HCT116 (cell line): ENCODE measurements at regions not wholly inside any gene's neighbourhood (a gene's known extent, or its start where the extent isn't known, plus 50 kb on each side); places are given as distances from the start of the nearest gene placed in this dataset.

Experiments used
- ATAC-seq: fragments of 200-7000 bp; cut with Tn5 transposase; 2 replicates; pipeline ENCODE4 v1.9.1; 2020; ENCODE audit warnings: mild to moderate bottlenecking, moderate library complexity
- BruUV-seq: library from RNA; stranded (reverse); fragments of 400-500 nt; replicated peaks from 2 replicates; lab custom pipeline; 2021; lab: Mats Ljungman, UMichigan
- CTCF ChIA-PET: fragments of 300-600 bp; sonication (Branson Sonifier 250); formaldehyde crosslinking; loops from one replicate; lab custom pipeline; 2021; ENCODE audit warnings: antibody characterized with exemption; lab: Charles Lee
- POLR2A ChIA-PET: fragments of 300-600, 350-600 bp; sonication (Branson Sonifier 250); formaldehyde crosslinking; loops from one replicate; lab custom pipeline; 2021; ENCODE audit warnings: antibody characterized with exemption; lab: Charles Lee
- RAD21 ChIA-PET, 2 experiments: fragments of 300-600 bp; sonication (Branson Sonifier 250); formaldehyde crosslinking; loops; one replicate each; lab custom pipeline; 2023; ENCODE audit warnings: low total read pairs in 2 of 2; ENCODE audit not compliant: uncharacterized antibody in 2 of 2, unreplicated experiment in 2 of 2, low non-redundant PET in 1 of 2; lab: Charles Lee
- DNase-seq: peaks from one replicate; pipeline ENCODE4 v3.0.0-alpha.2; 2010; ENCODE audit warnings: low read depth, low spot score
- H2AFZ ChIP-seq: fragments of 200-600 bp; shearing (Covaris generic), sonication (generic); 2 replicates; pipeline ENCODE4 v1.6.1; 2017; ENCODE audit warnings: low read depth, mixed run types, mixed read lengths, antibody characterized with exemption, low read length; ENCODE audit not compliant: poor library complexity, severe bottlenecking
- H3K27ac ChIP-seq: 2 replicates; pipeline ENCODE4 v1.5.1; 2012; ENCODE audit warnings: low read depth, low read length
- H3K27me3 ChIP-seq: fragments of 200-600 bp; sonication (generic); 2 replicates; pipeline ENCODE4 v1.6.1; 2016; ENCODE audit warnings: mixed run types, low read length, mixed read lengths; ENCODE audit not compliant: insufficient read depth
- H3K36me3 ChIP-seq, 2 experiments: fragments of 200-500 bp in 1 of 2; fragments of 200-600 bp in 1 of 2; sonication (Bioruptor generic) in 1 of 2; sonication (generic) in 1 of 2; 2 replicates each; pipeline versions ENCODE4 v1.5.1 to v1.6.1; 2014 to 2016; ENCODE audit warnings: low read length in 2 of 2, inconsistent platforms in 1 of 2, mixed read lengths in 1 of 2, mixed run types in 1 of 2; ENCODE audit not compliant: insufficient read depth in 2 of 2, control insufficient read depth in 1 of 2
- H3K4me1 ChIP-seq, 2 experiments: fragments of 200-600 bp in 1 of 2; sonication (generic) in 1 of 2; 2 replicates each; pipeline versions ENCODE4 v1.5.1 to v1.6.1; 2012 to 2017; ENCODE audit warnings: low read length in 2 of 2, inconsistent platforms in 1 of 2, mild to moderate bottlenecking in 1 of 2, mixed read lengths in 1 of 2, mixed run types in 1 of 2, moderate library complexity in 1 of 2; ENCODE audit not compliant: insufficient read depth in 2 of 2, control insufficient read depth in 1 of 2
- H3K4me2 ChIP-seq: fragments of 200-600 bp; sonication (generic); 2 replicates; pipeline ENCODE4 v1.6.1; 2017; ENCODE audit warnings: mixed run types, low read length, mixed read lengths
- H3K4me3 ChIP-seq, 2 experiments: fragments of 200-600 bp in 1 of 2; sonication (generic) in 1 of 2; replicated peaks in 1 of 2; 2 replicates each; pipeline ENCODE4 v1.5.1; 2011 to 2016; ENCODE audit warnings: low read length in 2 of 2, control low read depth in 1 of 2, low read depth in 1 of 2, mild to moderate bottlenecking in 1 of 2, mixed read lengths in 1 of 2, mixed run types in 1 of 2
- H3K79me2 ChIP-seq: fragments of 200-600 bp; sonication (generic); 2 replicates; pipeline ENCODE4 v1.6.1; 2017; ENCODE audit warnings: mild to moderate bottlenecking, mixed run types, low read length, moderate library complexity, mixed read lengths; ENCODE audit not compliant: insufficient read depth
- H3K9ac ChIP-seq: fragments of 200-600 bp; sonication (generic); 2 replicates; pipeline ENCODE4 v1.6.1; 2016; ENCODE audit warnings: low read length, mixed read lengths
- H3K9me2 ChIP-seq: fragments of 200-600 bp; sonication (generic), shearing (Covaris generic); 2 replicates; pipeline ENCODE4 v1.6.1; 2017; ENCODE audit warnings: mixed run types, mild to moderate bottlenecking, moderate library complexity; ENCODE audit not compliant: insufficient read depth
- H3K9me3 ChIP-seq, 2 experiments: fragments of 200-500 bp in 1 of 2; fragments of 200-600 bp in 1 of 2; sonication (Bioruptor generic) in 1 of 2; sonication (generic) in 1 of 2; 2 replicates each; pipeline ENCODE4 v1.6.1; 2014 to 2017; ENCODE audit warnings: low read length in 2 of 2, mixed read lengths in 2 of 2, inconsistent platforms in 1 of 2, low read depth in 1 of 2, mild to moderate bottlenecking in 1 of 2, mixed run types in 1 of 2, moderate library complexity in 1 of 2; ENCODE audit not compliant: control insufficient read depth in 1 of 2, insufficient read depth in 1 of 2
- H4K20me1 ChIP-seq: fragments of 200-600 bp; sonication (generic), shearing (Covaris generic); 2 replicates; pipeline ENCODE4 v1.6.1; 2017; ENCODE audit warnings: mixed run types, mild to moderate bottlenecking, moderate library complexity; ENCODE audit not compliant: insufficient read depth
- CEBPB ChIP-seq: IDR thresholded peaks from 2 replicates; pipeline ENCODE4 v1.6.1; 2012; ENCODE audit warnings: low read depth
- ELF1 ChIP-seq: IDR thresholded peaks from 2 replicates; pipeline ENCODE4 v1.6.1; 2012; ENCODE audit warnings: low read depth, borderline replicate concordance
- EZH2 ChIP-seq: fragments of 200-600 bp; sonication (generic); IDR thresholded peaks from 2 replicates; pipeline ENCODE4 v1.6.1; 2017; ENCODE audit warnings: antibody characterized with exemption, mixed run types
- MAX ChIP-seq: IDR thresholded peaks from 2 replicates; pipeline ENCODE4 v1.6.1; 2012
- RAD21 ChIP-seq: IDR thresholded peaks from 2 replicates; pipeline ENCODE4 v1.6.1; 2012; ENCODE audit warnings: low read depth, mild to moderate bottlenecking
- SRF ChIP-seq: IDR thresholded peaks from 2 replicates; pipeline ENCODE4 v1.6.1; 2012; ENCODE audit warnings: low read depth
- TCF7L2 ChIP-seq: IDR thresholded peaks from 2 replicates; pipeline ENCODE4 v1.7.0; 2011; ENCODE audit warnings: borderline replicate concordance, inconsistent platforms; ENCODE audit not compliant: insufficient read depth, insufficient read length; ENCODE audit errors: extremely low read depth
- YY1 ChIP-seq: IDR thresholded peaks from 2 replicates; pipeline ENCODE4 v1.6.1; 2011; ENCODE audit warnings: low read length, low read depth, moderate library complexity, mild to moderate bottlenecking; ENCODE audit not compliant: insufficient replicate concordance; ENCODE audit errors: extremely low read depth
- ZNF274 ChIP-seq: fragments of 200-500 bp; sonication (Bioruptor generic); IDR thresholded peaks from 2 replicates; pipeline ENCODE4 v1.6.1; 2014; ENCODE audit warnings: mild to moderate bottlenecking, low read depth, low read length, inconsistent platforms
- intact Hi-C: fragments of 100-400 bp; cut with micrococcal nuclease; formaldehyde crosslinking; loops from 2 replicates; pipeline ENCODE4 v1.10.0; 2022

GRCh38 chr6:118367314-118367713, 180.8 kb upstream of the PLN start:
- no peak overlapping the region for H2AFZ ChIP-seq
- H3K9ac ChIP-seq = no peak overlapping the region
- ChIA-PET RAD21 (no interaction called here), POLR2A (no interaction called here), CTCF (no interaction called here)
- no peak overlapping the region for H3K4me2 ChIP-seq
- H3K27ac ChIP-seq = no peak overlapping the region
- H3K27me3 ChIP-seq = no peaks in the 10 kb centered on the region
- intact Hi-C loops = no loop called here
- H3K9me3 ChIP-seq = no peaks in the 10 kb centered on the region
- no peak for ATAC-seq
- BruUV-seq = no TSS peak
- no peak for DNase-seq
- no peaks in the 10 kb centered on the region for H3K79me2 ChIP-seq
- H3K4me3 ChIP-seq = no peak overlapping the region
- no peaks in the 10 kb centered on the region for H3K4me1 ChIP-seq
- no peaks in the 10 kb centered on the region for H3K36me3 ChIP-seq
- no peak for TF ChIP-seq ELF1
- no peak for TF ChIP-seq ZNF274
- TF ChIP-seq CEBPB = no peak
- no peak for TF ChIP-seq EZH2
- no peak for TF ChIP-seq YY1
- no peak for TF ChIP-seq TCF7L2
- H3K9me2 ChIP-seq = no peaks in the 10 kb centered on the region
- no peaks in the 10 kb centered on the region for H4K20me1 ChIP-seq

- ChIA-PET RAD21 (no interaction called here), POLR2A (no interaction called here), CTCF (no interaction called here)
- no peak overlapping the region for H3K4me3 ChIP-seq
- no peaks in the 10 kb centered on the region for H3K4me1 ChIP-seq
- H2AFZ ChIP-seq = no peak overlapping the region
- no peaks in the 10 kb centered on the region for H4K20me1 ChIP-seq
- no peak overlapping the region for H3K27ac ChIP-seq
- no peak overlapping the region for H3K4me2 ChIP-seq
- no TSS peak for BruUV-seq
- no peaks in the 10 kb centered on the region for H3K79me2 ChIP-seq
- no peaks in the 10 kb centered on the region for H3K27me3 ChIP-seq
- H3K36me3 ChIP-seq = no peaks in the 10 kb centered on the region
- no peak for DNase-seq
- no peak overlapping the region for H3K9ac ChIP-seq
- H3K9me2 ChIP-seq = no peaks in the 10 kb centered on the region
- H3K9me3 ChIP-seq = no peaks in the 10 kb centered on the region
- intact Hi-C loops = no loop called here
- TF ChIP-seq MAX (no peak), RAD21 (no peak), SRF (no peak)
- ATAC-seq = no peak
Measured at GRCh38 chr6:118370722-118371121, 177.4 kb upstream of the PLN start.
